Neuronal stem cell (in vitro differentiated cells): ENCODE measurements at regions not wholly inside any gene's neighbourhood (a gene's known extent, or its start where the extent isn't known, plus 50 kb on each side); places are given as distances from the start of the nearest gene placed in this dataset.

ENCODE experiments used
- DNase-seq: peaks from one replicate; pipeline ENCODE4 v3.0.0-alpha.2; 2013; ENCODE audit warnings: low spot score
- H2AFZ ChIP-seq: one replicate; pipeline ENCODE4 v1.6.1; 2013; ENCODE audit warnings: mild to moderate bottlenecking, low read length, inconsistent platforms
- H2AK5ac ChIP-seq: 2 replicates; pipeline ENCODE4 v1.6.1; 2013; ENCODE audit warnings: low read depth, mild to moderate bottlenecking, inconsistent platforms, low read length, moderate library complexity, mixed read lengths
- H2BK120ac ChIP-seq: 2 replicates; pipeline ENCODE4 v1.6.1; 2013; ENCODE audit warnings: low read depth, mild to moderate bottlenecking, inconsistent platforms, low read length, moderate library complexity, mixed read lengths
- H2BK12ac ChIP-seq: one replicate; pipeline ENCODE4 v1.6.1; 2013; ENCODE audit warnings: low read length, inconsistent platforms
- H2BK15ac ChIP-seq: 2 replicates; pipeline ENCODE4 v1.6.1; 2013; ENCODE audit warnings: mild to moderate bottlenecking, low read length, inconsistent platforms, mixed read lengths
- H2BK5ac ChIP-seq: one replicate; pipeline ENCODE4 v1.6.1; 2013; ENCODE audit warnings: inconsistent platforms, mild to moderate bottlenecking, low read length, moderate library complexity
- H3K14ac ChIP-seq: one replicate; pipeline ENCODE4 v1.6.1; 2013; ENCODE audit warnings: low read length, inconsistent platforms
- H3K18ac ChIP-seq: 2 replicates; pipeline ENCODE4 v1.6.1; 2013; ENCODE audit warnings: low read length, inconsistent platforms
- H3K23ac ChIP-seq: 2 replicates; pipeline ENCODE4 v1.6.1; 2013; ENCODE audit warnings: low read depth, mild to moderate bottlenecking, mixed read lengths, low read length, inconsistent platforms; ENCODE audit not compliant: poor library complexity
- H3K27ac ChIP-seq: replicated peaks from 3 replicates; pipeline ENCODE4 v1.5.1; 2013; ENCODE audit warnings: low read length, inconsistent platforms
- H3K27me3 ChIP-seq, 3 experiments: 2 replicates each; pipeline ENCODE4 v1.6.1; 2013; ENCODE audit warnings: low read length in 3 of 3, mild to moderate bottlenecking in 2 of 3, inconsistent platforms in 1 of 3, low read depth in 1 of 3, mixed read lengths in 1 of 3, moderate library complexity in 1 of 3; ENCODE audit not compliant: control insufficient read depth in 3 of 3, insufficient read depth in 3 of 3
- H3K36me3 ChIP-seq, 2 donors: replicated peaks in 1 of 2; 2 replicates each; pipeline ENCODE4 v1.6.1; 2013; ENCODE audit warnings: low read length in 2 of 2; ENCODE audit not compliant: control insufficient read depth in 2 of 2, insufficient read depth in 2 of 2
- H3K4ac ChIP-seq: 2 replicates; pipeline ENCODE4 v1.6.1; 2013; ENCODE audit warnings: inconsistent platforms, mild to moderate bottlenecking, low read length, moderate library complexity
- H3K4me1 ChIP-seq, 2 donors: 1 replicate in 1 of 2; 2 replicates in 1 of 2; pipeline ENCODE4 v1.6.1; 2013; ENCODE audit warnings: low read length in 2 of 2, low read depth in 1 of 2; ENCODE audit not compliant: control insufficient read depth in 2 of 2, insufficient read depth in 1 of 2
- H3K4me2 ChIP-seq: one replicate; pipeline ENCODE4 v1.6.1; 2013; ENCODE audit warnings: mild to moderate bottlenecking, low read length, inconsistent platforms; ENCODE audit not compliant: insufficient read depth, poor library complexity, severe bottlenecking
- H3K4me3 ChIP-seq, 2 donors: 2 replicates each; pipeline ENCODE4 v1.5.1; 2013; ENCODE audit warnings: low read length in 2 of 2, mild to moderate bottlenecking in 2 of 2, inconsistent platforms in 1 of 2, moderate library complexity in 1 of 2
- H3K79me1 ChIP-seq: one replicate; pipeline ENCODE4 v1.6.1; 2013; ENCODE audit warnings: low read depth, mild to moderate bottlenecking, inconsistent platforms, low read length, moderate library complexity
- H3K9ac ChIP-seq: one replicate; pipeline ENCODE4 v1.6.1; 2013; ENCODE audit warnings: mild to moderate bottlenecking, low read depth, low read length, inconsistent platforms; ENCODE audit not compliant: poor library complexity
- H3K9me3 ChIP-seq, 2 donors: replicated peaks in 1 of 2; 2 replicates each; pipeline versions ENCODE3 to v1.6.1; 2013; ENCODE audit warnings: low read length in 2 of 2, mild to moderate bottlenecking in 2 of 2, inconsistent platforms in 1 of 2, low read depth in 1 of 2, mixed read lengths in 1 of 2, moderate library complexity in 1 of 2; ENCODE audit not compliant: control insufficient read depth in 2 of 2, insufficient read depth in 1 of 2
- H4K8ac ChIP-seq: one replicate; pipeline ENCODE4 v1.6.1; 2013; ENCODE audit warnings: low read depth, mild to moderate bottlenecking, inconsistent platforms, low read length, moderate library complexity
- H4K91ac ChIP-seq: one replicate; pipeline ENCODE4 v1.6.1; 2013; ENCODE audit warnings: low read length, low read depth, mild to moderate bottlenecking, inconsistent platforms; ENCODE audit not compliant: poor library complexity
- WGBS, 2 donors: extraction: QIAGEN DNeasy Blood & Tissue Kit; methylation state at CpG; one replicate each; pipeline ENCODE4 v1.1.7; 2013; ENCODE audit warnings: missing lambda C conversion rate in 2 of 2, mixed read lengths in 1 of 2; ENCODE audit not compliant: insufficient read length in 2 of 2, insufficient replicate concordance in 1 of 2; ENCODE audit errors: extremely low coverage in 2 of 2; 5-methylcytosine and 5-hydroxymethylcytosine counted together

- Histone ChIP-seq H3K9ac (no peak overlapping the region), H2AK5ac (no peak overlapping the region), H3K4me2 (no peak overlapping the region), H2AFZ (no peak overlapping the region), H4K8ac (no peak overlapping the region), H3K4ac (no peak overlapping the region), H3K18ac (no peak overlapping the region), H2BK15ac (no peak overlapping the region), H3K4me3 (no peak overlapping the region), H2BK12ac (no peak overlapping the region), H3K4me1 (peaks cover 0 to 7% of the 10 kb centered on the region in 2 donors), H3K79me1 (no peaks in the 10 kb centered on the region), H3K23ac (no peak overlapping the region), H3K36me3 (no peaks in the 10 kb centered on the region), H3K9me3 (no peaks in the 10 kb centered on the region), H3K14ac (no peak overlapping the region), H4K91ac (no peak overlapping the region), H2BK120ac (no peak overlapping the region), H3K27ac (no peak overlapping the region), H2BK5ac (no peak overlapping the region), H3K27me3 (no peaks in the 10 kb centered on the region)
- DNase-seq = no peak
- WGBS, 2 donors = no CpG with 5 or more reads among the region's 3 CpGs
These were observed 175.7 kb upstream of the NRP1 start for GRCh38 chr10:33510206-33510605.

GRCh38 chr10:33509231-33509831 lies 174.9 kb upstream of the NRP1 start:
- Histone ChIP-seq H2BK5ac (no peak overlapping the region), H3K4ac (no peak overlapping the region), H3K27ac (no peak overlapping the region), H3K79me1 (no peaks in the 10 kb centered on the region), H2BK12ac (no peak overlapping the region), H3K14ac (no peak overlapping the region), H2AFZ (peak overlapping the region; percentile 69), H2BK120ac (no peak overlapping the region), H3K36me3 (no peaks in the 10 kb centered on the region), H3K9me3 (no peaks in the 10 kb centered on the region), H3K9ac (no peak overlapping the region), H3K4me1 (peaks cover 0 to 7% of the 10 kb centered on the region in 2 donors), H2AK5ac (no peak overlapping the region), H4K91ac (no peak overlapping the region), H3K4me3 (no peak overlapping the region), H3K18ac (no peak overlapping the region), H3K23ac (no peak overlapping the region), H4K8ac (no peak overlapping the region), H2BK15ac (no peak overlapping the region), H3K27me3 (no peaks in the 10 kb centered on the region), H3K4me2 (no peak overlapping the region)
- DNase-seq = no peak
- no CpG with 5 or more reads among the region's 7 CpGs for WGBS, 2 donors

- Histone ChIP-seq H3K14ac (no peak overlapping the region), H2BK5ac (no peak overlapping the region), H2BK12ac (no peak overlapping the region), H3K27ac (no peak overlapping the region), H3K36me3 (no peaks in the 10 kb centered on the region), H4K91ac (no peak overlapping the region), H3K4me3 (no peak overlapping the region), H2BK15ac (no peak overlapping the region), H3K9ac (no peak overlapping the region), H2AFZ (no peak overlapping the region), H2AK5ac (no peak overlapping the region), H3K23ac (no peak overlapping the region), H4K8ac (no peak overlapping the region), H3K18ac (no peak overlapping the region), H2BK120ac (no peak overlapping the region), H3K4me2 (no peak overlapping the region), H3K9me3 (peaks cover 0 to 4% of the 10 kb centered on the region in 2 donors), H3K4ac (no peak overlapping the region), H3K79me1 (no peaks in the 10 kb centered on the region), H3K4me1 (peaks cover 0 to 7% of the 10 kb centered on the region in 2 donors), H3K27me3 (no peaks in the 10 kb centered on the region)
- WGBS, 2 donors = 100% methylated on average over 1 to 2 of the region's 10 CpGs
- DNase-seq = no peak
These were observed 173.4 kb upstream of the NRP1 start for GRCh38 chr10:33507662-33508425.

- Histone ChIP-seq H2BK120ac (no peak overlapping the region), H2AFZ (no peak overlapping the region), H3K18ac (no peak overlapping the region), H3K9me3 (peaks cover 0 to 10% of the 10 kb centered on the region in 2 donors), H3K4ac (no peak overlapping the region), H3K4me1 (peaks cover 0 to 7% of the 10 kb centered on the region in 2 donors), H4K91ac (no peak overlapping the region), H3K9ac (no peak overlapping the region), H2AK5ac (peak overlapping the region; percentile 38), H3K36me3 (no peaks in the 10 kb centered on the region), H3K4me3 (no peak overlapping the region), H2BK5ac (no peak overlapping the region), H3K4me2 (no peak overlapping the region), H3K14ac (no peak overlapping the region), H3K27me3 (no peaks in the 10 kb centered on the region), H2BK12ac (no peak overlapping the region), H3K27ac (no peak overlapping the region), H3K23ac (no peak overlapping the region), H2BK15ac (no peak overlapping the region), H4K8ac (no peak overlapping the region), H3K79me1 (no peaks in the 10 kb centered on the region)
- WGBS, 2 donors = no CpG with 5 or more reads among the region's 5 CpGs
- no peak for DNase-seq
These were observed 172.6 kb upstream of the NRP1 start for GRCh38 chr10:33506838-33507661.
